ENCODE measurements at regions not wholly inside any gene's neighbourhood (a gene's known extent, or its start where the extent isn't known, plus 50 kb on each side); places are given as distances from the start of the nearest gene placed in this dataset.

DNA sequence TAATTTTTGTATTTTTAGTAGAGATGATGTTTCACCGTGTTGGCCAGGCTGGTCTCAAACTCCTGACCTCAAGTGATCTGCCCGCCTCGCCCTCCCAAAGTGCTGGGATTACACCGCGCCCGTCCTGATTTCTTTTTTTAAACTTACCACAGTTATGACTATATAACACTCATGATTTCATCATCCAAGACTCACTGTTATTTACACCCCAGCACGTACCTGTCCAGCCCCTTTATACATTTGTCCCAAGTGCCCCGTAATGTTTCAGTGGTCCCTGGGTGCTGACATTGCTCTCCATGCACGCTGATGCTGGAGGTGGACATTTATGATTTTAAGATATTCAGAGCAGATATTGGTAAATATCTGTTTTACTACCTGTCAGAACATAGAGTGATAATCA is 219.9 kb upstream of the GMDS start:
- no peak for DNase-seq (ENCODE audit: low read depth)

GRCh38 chr6:2464641-2465040 is 219.2 kb upstream of the GMDS start:
- DNase-seq (ENCODE audit: low read depth) = no peak

DNA sequence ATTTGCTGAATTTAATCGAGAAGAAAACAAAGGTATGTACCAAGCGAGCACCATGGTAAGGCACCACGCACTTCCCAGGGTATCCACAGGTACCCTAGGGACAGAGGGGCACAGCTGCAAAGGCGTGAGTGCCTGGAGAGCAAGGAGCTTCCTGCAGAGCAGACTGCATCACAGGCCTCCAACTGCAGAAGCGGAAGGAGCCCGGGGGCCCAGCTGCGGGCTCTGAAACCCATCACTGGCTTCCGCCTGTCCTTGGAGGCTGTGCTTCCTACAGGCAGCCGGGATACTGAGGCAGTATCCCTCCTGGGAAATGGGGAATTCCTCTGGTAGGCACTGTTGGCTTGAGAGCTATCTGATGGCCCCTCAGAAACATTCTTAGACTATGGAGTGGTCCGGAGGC is 217.4 kb upstream of the GMDS start:
- DNase-seq (ENCODE audit: low read depth) = no peak

DNA sequence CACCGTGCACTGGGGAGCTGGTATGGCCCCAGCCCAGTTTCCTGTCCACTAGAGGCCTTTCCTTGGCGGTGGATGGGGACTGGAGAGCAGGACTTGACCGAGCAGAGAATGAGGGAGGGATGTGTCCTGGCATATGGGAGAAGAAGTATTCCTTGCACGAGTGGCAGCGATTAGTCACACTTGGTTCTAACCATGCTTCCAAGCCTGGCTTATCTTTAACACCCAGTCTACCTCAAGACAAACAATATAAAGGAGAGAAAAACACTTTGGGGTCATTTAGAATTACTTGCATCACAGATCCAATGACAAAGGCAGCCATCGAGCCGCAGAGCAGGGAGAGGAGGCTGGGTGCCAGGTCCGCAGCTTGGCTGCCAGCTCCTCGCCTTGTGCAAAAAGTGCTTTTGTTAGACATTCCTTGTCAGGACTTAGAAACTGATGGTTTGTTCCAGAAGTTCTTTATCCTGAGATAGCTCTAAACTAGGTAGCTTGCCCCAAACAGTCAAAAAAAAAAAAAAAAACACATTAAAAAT is 214.9 kb upstream of the GMDS start:
- no peak for DNase-seq (ENCODE audit: low read depth)

DNA sequence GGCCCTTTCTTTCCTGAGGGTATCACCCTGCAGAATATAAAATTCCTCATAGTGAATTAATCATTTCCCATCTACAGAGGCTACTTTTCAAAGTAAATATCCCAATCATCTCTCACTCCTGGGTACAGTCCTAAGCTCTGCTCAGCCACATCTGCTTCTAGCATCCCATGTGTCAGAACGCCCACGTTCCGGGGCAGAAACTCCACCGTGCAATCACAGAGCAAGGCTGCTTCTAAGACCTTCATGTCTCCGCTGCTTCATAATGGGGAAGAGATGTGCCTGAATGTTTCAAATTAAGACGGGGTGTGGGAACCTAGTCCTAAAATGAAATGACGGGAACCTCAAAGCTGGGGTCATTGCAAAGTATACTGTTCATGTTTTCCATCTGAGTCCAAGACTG is 208.8 kb upstream of the GMDS start:
- DNase-seq (ENCODE audit: low read depth) = no peak

DNA sequence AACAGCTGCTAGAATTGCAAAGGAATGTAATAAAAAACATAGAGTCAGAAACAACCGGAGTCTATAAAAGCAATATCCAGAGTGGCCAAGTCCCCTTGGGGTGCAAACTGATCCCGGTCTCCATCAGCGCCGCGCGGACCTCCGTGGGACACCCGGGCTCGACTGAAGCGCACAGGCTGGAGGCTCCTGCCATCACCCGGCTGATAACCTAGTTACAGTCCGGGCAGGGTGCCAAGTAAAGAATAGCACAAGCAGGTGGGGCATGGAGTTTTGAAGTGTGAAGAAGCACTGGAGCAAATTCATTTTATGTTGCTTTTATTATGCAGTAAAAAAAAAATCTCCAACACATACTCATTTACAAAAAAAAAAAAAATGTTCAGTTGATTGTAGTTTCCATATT is 205.1 kb upstream of the GMDS start:
- no peak for DNase-seq (ENCODE audit: low read depth)

GRCh38 chr6:2449572-2449940 is 204.2 kb upstream of the GMDS start:
- no peak for DNase-seq (ENCODE audit: low read depth)

DNA sequence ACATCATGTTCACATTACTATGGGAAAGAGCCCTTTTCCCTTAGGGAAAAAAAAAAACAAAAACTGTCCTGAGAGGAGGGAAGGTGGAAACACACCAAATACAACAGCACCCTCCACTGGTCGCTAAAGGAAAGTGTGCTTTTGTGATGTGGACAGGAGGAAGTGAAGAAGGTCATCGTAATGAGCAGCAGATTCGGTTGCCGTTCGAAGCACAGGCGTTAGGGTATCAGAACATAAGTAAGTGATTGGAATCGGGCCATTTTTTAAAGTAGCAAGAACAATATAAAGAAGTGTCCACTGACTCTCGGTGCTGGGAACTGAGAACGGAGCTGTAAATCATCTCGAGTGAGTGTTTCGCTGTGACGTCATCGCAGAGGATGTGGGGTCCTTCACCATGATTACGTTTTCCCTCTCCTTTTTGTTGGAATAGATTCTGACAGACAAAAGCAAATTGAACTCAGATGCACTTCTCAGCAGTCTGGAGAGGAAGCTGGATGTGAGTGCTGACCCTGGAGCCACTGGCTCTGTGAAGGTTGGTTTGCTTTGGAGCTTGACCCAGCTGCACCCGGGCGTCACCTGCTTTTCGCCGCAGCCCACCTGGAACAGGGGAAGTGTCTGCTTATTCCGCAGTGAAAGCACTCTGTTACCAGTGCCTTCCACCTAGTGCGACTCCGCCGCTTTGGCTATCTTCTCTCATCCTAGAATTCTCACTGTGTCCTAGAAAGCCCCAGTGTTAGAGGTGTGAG is 203.6 kb upstream of the GMDS start:
- DNase-seq (ENCODE audit: low read depth) = peak; percentile 81

DNA sequence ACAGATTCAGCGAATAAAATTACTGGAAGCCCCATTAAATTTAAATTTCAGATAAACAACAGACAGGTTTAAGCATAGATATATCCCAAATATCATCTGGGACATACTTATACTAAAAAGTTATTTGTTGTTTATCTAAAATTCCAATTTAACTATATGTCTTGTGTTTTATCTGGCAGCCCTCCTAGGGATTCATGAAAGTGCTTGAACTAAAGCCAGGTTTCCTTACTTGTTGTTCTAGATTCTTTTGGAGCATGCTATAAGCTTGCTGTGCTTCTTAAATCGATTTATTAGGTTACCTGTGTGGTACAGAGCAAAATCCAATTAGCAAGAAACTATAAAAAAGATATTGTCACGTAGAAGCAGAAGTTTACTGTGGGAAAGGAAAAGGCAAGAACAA is 202.5 kb upstream of the GMDS start:
- DNase-seq (ENCODE audit: low read depth) = no peak

GRCh38 chr6:2447318-2447920 is 202.0 kb upstream of the GMDS start:
- DNase-seq (ENCODE audit: low read depth) = no peak

GRCh38 chr6:2441601-2442475 is 196.4 kb upstream of the GMDS start:
- peak; percentile 30 for DNase-seq (ENCODE audit: low read depth)

GRCh38 chr6:2440516-2440915 is 195.1 kb upstream of the GMDS start:
- DNase-seq (ENCODE audit: low read depth) = no peak

DNA sequence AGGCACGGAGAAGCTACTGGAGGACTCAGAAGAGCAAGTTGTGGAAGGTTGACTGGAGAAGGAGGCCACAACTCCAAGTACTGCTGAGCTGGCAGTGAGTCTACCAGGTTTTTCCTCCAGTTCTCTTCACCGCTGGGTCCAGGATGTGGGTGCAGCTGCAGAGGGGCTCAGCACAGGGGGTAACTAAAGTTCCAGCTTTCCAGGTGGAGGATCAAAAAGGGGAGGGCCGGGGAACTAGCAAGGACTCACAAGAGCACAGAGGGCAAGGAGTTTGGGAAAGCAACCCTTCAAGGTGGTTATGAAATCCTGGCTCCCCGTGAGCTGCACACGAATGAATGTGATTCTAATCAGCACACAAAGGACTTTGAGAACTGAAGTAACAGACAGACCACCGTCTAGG is 194.2 kb upstream of the GMDS start:
- DNase-seq (ENCODE audit: low read depth) = no peak

DNA sequence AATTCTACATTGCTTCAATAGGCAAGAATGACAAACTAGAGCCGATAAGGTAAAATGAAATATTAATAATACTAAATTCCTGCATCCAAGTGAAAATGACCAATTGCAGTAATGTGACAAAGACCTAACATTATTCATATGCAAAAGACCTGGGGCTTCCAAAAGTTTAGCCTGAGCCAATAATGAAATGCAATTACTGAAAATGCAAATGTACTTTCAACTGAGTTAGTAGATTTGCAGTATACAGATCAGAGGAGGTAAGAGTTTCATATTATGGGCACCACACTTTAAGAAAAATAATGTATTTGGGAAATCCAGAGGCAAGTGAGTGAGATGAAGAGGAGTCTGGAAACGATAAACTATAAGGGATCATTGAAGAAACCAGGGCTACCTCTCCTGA is 193.7 kb upstream of the GMDS start:
- DNase-seq (ENCODE audit: low read depth) = no peak

DNA sequence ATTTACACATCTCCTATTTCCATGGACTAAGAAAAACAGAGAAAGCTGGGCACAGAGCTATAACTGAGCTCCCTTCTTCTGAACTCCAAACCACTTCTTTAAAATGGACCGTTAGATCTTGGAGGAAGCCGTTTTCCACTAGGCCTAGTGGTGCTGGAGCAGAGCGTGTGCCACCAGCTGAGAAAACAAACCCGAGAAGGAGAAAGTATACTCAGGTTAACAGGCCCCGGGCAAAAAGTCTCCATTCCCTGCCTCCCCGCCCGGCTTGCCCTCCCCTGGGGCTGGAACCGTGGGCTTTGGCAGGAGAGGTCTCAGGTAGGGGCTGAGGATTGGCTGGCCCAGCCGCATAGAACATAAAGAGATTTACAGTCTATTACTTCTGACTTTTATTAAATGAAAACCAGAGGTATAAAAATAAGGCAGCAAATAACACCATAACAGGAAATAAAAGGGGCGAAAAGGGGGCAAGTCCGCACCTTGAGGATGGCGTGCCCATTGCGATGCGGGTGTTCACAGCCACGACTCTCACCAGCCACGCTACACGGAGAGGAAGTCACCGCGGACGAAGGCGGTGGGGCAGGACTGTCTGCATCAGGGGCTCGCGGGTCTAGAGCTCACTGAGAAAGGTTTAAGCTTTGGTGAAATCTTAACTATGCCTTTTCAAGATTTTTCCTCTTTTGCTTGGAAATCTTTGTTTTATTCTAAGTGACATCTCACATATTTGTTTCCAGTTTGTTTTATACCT is 191.2 kb upstream of the GMDS start:
- no peak for DNase-seq (ENCODE audit: low read depth)

GRCh38 chr6:2435323-2435722 is 189.9 kb upstream of the GMDS start:
- no peak for DNase-seq (ENCODE audit: low read depth)

DNA sequence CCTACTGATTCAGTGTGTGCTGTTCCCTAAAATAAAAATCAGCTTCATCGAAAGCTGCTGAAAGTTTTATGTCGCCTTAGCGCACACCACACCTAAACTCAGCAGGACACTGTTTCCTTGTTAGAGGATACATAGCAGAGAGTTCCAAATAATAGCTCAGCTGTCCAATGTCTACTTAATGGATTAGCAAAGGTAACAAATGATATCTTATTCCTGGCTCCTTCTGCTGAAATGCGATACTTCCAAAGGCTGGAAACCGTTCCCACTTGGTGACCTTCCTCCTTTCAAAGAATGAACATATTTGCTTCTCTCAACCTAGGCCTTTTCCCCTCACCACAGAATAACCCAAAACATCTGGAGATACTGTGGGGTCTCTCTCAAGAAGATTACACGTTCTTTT is 189.5 kb upstream of the GMDS start:
- DNase-seq (ENCODE audit: low read depth) = no peak

DNA sequence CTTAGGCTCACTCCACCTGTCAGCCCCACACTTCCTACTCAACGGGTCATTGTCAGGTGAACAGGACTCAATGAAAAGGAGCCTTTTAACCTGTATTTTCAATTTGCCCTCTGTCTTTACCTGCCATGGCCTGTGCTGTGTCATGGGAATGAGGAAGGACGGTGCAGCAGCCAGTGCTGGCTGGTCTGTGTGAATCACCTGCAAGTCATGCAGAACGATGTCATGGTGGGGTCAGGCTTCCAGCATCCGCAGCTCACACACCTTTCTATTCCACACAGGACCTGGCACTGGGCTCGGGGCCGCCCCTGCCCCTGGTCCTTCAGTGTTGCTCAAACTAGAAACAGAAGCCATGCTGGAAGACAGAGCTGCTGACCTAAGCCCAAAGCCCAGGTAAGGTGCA is 188.7 kb upstream of the GMDS start:
- DNase-seq (ENCODE audit: low read depth) = no peak

DNA sequence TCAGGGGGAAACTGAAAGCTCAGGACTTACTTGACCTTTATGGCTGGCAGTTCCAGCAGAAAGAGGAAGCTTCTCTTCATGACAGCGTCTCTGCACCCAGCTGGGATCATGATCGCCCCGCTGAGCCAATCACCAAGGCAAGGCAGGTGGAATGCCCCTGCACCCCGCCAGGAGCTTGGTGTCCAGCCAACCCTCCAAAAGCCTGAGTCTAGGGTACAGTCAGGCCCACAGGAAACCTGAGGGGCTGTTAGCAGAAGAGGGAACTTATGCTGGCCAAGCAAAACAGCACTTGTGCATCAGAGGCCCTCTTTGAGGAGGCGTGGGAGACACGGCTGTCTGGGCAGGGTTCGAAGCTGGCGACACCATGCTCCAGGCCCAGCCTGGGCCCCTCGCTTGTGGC is 188.3 kb upstream of the GMDS start:
- no peak for DNase-seq (ENCODE audit: low read depth)

DNA sequence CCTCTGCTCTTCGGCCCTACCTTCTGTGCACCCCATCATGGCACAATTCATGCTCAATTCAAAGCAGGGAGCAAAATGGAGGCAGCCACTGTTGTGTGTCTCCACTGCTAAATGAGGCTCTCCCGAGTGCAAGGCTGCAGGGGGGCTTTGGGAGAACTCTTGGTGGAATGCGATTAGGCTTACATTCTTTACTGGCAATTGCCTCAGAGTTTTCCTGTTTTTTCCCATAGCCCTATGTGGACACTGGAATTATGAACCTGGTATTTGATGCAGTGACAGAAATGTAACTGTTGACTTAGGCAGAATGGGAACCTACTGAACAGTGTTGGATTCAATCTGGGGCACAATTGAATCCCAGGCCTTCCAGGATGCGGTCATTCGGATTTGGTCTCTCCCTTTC is 187.9 kb upstream of the GMDS start:
- DNase-seq (ENCODE audit: low read depth) = no peak

DNA sequence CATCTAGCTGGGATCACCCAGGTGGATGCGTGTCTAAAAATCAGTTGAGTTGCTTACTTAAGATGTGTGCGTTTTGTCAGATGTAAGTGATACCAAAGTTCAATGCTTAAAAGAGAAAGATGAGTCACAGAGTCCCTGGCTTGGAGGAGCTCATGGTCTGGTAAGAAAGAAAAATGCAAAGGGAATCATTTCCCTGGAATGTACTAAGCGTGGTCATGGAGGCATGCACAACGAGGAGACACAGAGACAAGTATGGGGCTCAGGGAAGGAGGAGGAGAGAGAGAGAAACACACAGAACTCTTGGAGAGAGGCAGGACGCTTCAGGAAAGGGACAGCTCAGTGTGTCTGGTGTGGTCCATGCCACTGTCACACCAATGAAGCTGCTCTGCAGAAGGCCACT is 186.9 kb upstream of the GMDS start:
- DNase-seq (ENCODE audit: low read depth) = peak; percentile 90

DNA sequence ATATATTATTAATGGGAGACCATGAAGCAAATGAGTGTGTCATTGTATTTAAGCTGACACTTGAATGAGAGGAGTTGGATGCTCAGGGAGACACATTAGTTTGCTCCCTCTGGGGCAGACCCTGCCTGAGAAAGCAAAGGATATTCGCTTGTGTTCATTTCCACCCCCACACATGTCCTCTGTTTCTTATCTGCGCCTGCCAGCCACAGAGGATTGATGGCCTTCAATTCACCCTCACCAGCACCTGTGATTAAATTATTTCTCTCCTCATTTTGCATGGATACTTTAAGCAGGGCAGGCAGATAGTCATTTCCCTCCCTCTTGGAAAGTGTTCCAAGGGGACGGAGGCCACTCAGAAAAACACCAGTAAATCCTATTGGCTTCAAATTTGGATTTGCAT is 185.2 kb upstream of the GMDS start:
- DNase-seq (ENCODE audit: low read depth) = no peak

Data from stromal cell of bone marrow (primary cell).